ENCODE measurements at regions not wholly inside any gene's neighbourhood (a gene's known extent, or its start where the extent isn't known, plus 50 kb on each side); places are given as distances from the start of the nearest gene placed in this dataset.
"Not testable (repeated sequence)": the region's sequence is repeated elsewhere in the genome, so short reads cannot be mapped to it uniquely, and the experiment has no call there.

DNA sequence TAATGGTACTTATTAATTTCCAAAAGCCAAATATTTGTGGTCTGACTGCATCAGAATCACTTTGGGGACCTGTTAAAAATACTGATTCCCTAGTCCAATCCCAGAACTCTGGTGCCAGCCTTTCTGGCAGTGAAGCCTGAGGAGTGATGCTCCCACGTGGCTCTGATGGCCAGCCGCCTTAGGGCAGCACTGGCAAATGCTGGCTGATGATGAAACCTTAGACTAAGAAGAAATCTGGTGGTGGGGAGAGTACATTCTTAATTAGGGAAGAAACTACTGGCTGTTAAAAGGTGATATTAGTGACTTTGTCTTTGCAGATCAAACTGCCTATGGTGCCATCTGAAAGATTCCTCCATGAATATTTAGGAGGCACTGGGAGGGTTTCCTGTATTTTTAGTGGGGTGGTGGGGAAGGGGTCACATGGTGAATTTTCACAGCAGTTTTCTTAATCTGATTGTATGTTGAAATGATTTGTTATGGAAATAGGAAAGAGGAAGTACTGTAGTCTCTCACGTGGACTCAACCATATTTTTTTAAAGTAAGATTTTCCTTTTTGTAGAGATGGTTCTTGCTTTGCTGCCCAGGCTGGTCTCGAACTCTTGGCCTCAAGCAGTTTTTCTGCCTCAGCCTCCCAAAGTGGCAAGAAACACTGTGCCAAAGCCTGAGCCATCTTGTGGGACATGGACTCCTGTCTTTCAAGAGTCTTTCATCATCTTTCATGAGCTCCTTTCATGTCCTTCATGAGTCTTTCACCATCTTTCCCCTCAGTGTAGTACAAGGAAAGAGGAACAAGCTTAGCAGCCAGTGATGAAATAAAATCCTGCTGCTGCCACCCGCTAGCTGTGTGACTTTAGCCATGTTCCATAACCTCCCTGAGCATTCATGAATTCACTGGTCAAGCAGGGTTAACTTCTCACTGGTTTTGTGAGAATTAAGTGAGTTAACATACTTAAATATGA is 90.8 kb downstream of the ZNF330 start:
- H3K9me2 ChIP-seq (replicated peaks; ENCODE audit: insufficient read depth, low read length): no peaks in the 10 kb centered on the region
- no peaks in the 10 kb centered on the region for H3K4me1 ChIP-seq (ENCODE audit: low read length)
- no peak overlapping the region for H2AFZ ChIP-seq (ENCODE audit: low read length)
- no peak overlapping the region for H3K4me3 ChIP-seq (ENCODE audit: low read length)
- H3K4me2 ChIP-seq (ENCODE audit: low read depth, low read length, poor library complexity, severe bottlenecking): no peak overlapping the region
- DNase-seq: no peak
- no peaks in the 10 kb centered on the region for H4K20me1 ChIP-seq (ENCODE audit: insufficient read depth, low read depth, low read length)
- no peaks in the 10 kb centered on the region for H3K36me3 ChIP-seq (ENCODE audit: insufficient read depth, low read length)
- H3K79me2 ChIP-seq (ENCODE audit: low read length): no peaks in the 10 kb centered on the region
- H3K27ac ChIP-seq (ENCODE audit: low read length): no peak overlapping the region
- H3K9me3 ChIP-seq (ENCODE audit: low read length): no peaks in the 10 kb centered on the region
- H3K27me3 ChIP-seq (ENCODE audit: low read length): no peaks in the 10 kb centered on the region
- no peak overlapping the region for H3K9ac ChIP-seq (ENCODE audit: low read length)

DNA sequence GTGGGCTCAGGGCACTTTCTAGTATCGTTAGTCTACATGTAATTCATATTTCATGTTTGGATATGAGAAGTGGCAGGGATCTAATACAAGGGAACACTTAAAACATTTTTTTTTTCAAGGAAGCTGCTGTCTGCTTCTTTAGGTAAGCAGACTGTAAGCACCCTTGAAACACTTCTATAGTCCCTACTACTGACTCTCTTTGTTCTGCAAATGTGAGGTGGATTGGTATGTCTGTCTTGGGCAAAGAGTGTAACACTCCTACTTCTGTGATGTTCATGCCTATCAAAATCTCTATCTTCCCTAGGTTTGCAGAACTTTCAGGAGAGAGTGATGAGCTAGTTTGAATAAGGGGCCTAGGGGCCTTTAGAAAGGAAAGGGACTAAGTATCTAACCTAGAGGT is 93.9 kb downstream of the ZNF330 start:
- Histone ChIP-seq H3K4me1 (ENCODE audit: low read length) (no peaks in the 10 kb centered on the region), H3K9ac (ENCODE audit: low read length) (no peak overlapping the region), H3K4me2 (ENCODE audit: low read depth, low read length, poor library complexity, severe bottlenecking) (no peak overlapping the region), H3K9me3 (ENCODE audit: low read length) (no peaks in the 10 kb centered on the region), H3K4me3 (ENCODE audit: low read length) (no peak overlapping the region), H3K27ac (ENCODE audit: low read length) (no peak overlapping the region), H3K79me2 (ENCODE audit: low read length) (no peaks in the 10 kb centered on the region), H2AFZ (ENCODE audit: low read length) (no peak overlapping the region), H3K27me3 (ENCODE audit: low read length) (no peaks in the 10 kb centered on the region), H4K20me1 (ENCODE audit: insufficient read depth, low read depth, low read length) (no peaks in the 10 kb centered on the region), H3K36me3 (ENCODE audit: insufficient read depth, low read length) (no peaks in the 10 kb centered on the region), H3K9me2 (replicated peaks; ENCODE audit: insufficient read depth, low read length) (no peaks in the 10 kb centered on the region)
- DNase-seq: no peak

DNA sequence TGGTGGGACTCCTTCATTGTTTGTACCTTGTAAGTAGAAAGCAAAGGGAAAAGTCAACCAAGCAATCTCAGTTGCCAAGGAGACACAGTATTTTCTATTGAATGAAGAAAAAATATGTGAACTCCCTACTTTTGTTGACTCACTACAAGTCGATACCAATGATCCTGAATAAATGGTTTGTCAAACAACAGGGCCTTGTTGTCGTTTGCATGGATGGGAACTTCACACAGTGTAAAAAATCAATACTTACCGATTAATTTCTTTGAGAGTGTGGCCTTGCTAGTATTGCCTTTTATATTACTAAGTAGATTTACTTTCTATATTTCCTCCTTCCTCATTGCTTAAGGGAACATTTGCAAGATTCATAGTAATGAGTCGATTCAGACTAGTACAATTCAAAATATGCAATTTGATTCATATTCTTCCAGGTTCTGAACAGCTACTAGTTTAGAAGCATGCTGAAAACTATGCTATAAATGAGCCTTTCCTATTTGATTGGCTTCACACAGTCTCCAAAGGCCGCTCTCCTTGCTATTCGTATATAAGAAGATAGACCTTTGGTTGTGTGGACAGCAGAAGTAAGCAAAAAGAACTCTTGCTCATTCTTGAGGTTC is 108.0 kb downstream of the ZNF330 start:
- H3K79me2 ChIP-seq (ENCODE audit: low read length): no peaks in the 10 kb centered on the region
- H4K20me1 ChIP-seq (ENCODE audit: insufficient read depth, low read depth, low read length): no peaks in the 10 kb centered on the region
- H3K9ac ChIP-seq (ENCODE audit: low read length): no peak overlapping the region
- no peaks in the 10 kb centered on the region for H3K4me1 ChIP-seq (ENCODE audit: low read length)
- no peak overlapping the region for H3K4me3 ChIP-seq (ENCODE audit: low read length)
- no peak overlapping the region for H2AFZ ChIP-seq (ENCODE audit: low read length)
- no peaks in the 10 kb centered on the region for H3K9me2 ChIP-seq (replicated peaks; ENCODE audit: insufficient read depth, low read length)
- H3K36me3 ChIP-seq (ENCODE audit: insufficient read depth, low read length): no peaks in the 10 kb centered on the region
- H3K9me3 ChIP-seq (ENCODE audit: low read length): no peaks in the 10 kb centered on the region
- H3K4me2 ChIP-seq (ENCODE audit: low read depth, low read length, poor library complexity, severe bottlenecking): no peak overlapping the region
- no peak for DNase-seq
- H3K27me3 ChIP-seq (ENCODE audit: low read length): no peaks in the 10 kb centered on the region
- H3K27ac ChIP-seq (ENCODE audit: low read length): no peak overlapping the region

DNA sequence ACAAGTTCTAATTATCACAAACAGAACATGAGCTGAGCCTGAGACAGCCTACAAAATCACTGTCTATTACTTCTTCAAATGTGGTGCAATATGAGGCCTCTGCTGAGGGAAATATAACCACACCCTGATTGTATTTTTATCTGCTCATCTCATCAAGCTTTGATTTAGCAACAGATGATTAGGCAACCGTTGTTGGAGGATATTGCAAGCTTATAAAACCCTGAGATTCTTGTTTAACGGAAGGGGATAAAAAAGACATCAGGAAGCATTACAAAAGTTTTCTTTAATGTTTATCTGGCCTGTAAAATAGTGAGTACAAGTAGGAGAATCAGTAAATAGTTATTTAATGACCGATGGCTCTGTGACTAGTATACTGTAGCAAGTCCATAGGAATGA is 108.5 kb downstream of the ZNF330 start:
- Histone ChIP-seq H2AFZ (ENCODE audit: low read length) (no peak overlapping the region), H3K27ac (ENCODE audit: low read length) (no peak overlapping the region), H3K9me3 (ENCODE audit: low read length) (no peaks in the 10 kb centered on the region), H3K4me1 (ENCODE audit: low read length) (no peaks in the 10 kb centered on the region), H3K79me2 (ENCODE audit: low read length) (no peaks in the 10 kb centered on the region), H4K20me1 (ENCODE audit: insufficient read depth, low read depth, low read length) (no peaks in the 10 kb centered on the region), H3K4me2 (ENCODE audit: low read depth, low read length, poor library complexity, severe bottlenecking) (no peak overlapping the region), H3K9ac (ENCODE audit: low read length) (no peak overlapping the region), H3K27me3 (ENCODE audit: low read length) (no peaks in the 10 kb centered on the region), H3K9me2 (replicated peaks; ENCODE audit: insufficient read depth, low read length) (no peaks in the 10 kb centered on the region), H3K36me3 (ENCODE audit: insufficient read depth, low read length) (no peaks in the 10 kb centered on the region), H3K4me3 (ENCODE audit: low read length) (no peak overlapping the region)
- DNase-seq: no peak

DNA sequence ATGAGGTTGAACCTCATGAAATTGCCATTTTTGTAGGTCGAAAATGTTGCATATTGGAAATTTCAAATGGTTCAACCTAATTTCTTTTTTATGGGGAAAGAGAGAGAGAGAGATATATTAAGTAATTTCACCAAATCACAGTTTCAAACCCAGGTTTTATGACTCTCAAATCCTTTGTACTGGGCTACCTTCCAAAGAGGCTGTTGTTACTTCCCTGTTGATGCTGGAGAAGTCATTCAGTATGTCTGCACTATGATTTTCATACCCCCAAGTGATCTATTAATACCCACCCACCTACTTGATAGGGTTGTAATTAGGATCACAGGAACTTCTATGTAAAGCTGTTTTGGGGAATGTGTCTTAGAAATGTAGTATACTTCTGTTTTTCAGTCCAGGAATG is 109.9 kb downstream of the ZNF330 start:
- H3K4me2 ChIP-seq (ENCODE audit: low read depth, low read length, poor library complexity, severe bottlenecking): no peak overlapping the region
- no peak overlapping the region for H3K4me3 ChIP-seq (ENCODE audit: low read length)
- no peaks in the 10 kb centered on the region for H3K79me2 ChIP-seq (ENCODE audit: low read length)
- H3K27me3 ChIP-seq (ENCODE audit: low read length): no peaks in the 10 kb centered on the region
- H3K36me3 ChIP-seq (ENCODE audit: insufficient read depth, low read length): no peaks in the 10 kb centered on the region
- no peak overlapping the region for H2AFZ ChIP-seq (ENCODE audit: low read length)
- H3K27ac ChIP-seq (ENCODE audit: low read length): no peak overlapping the region
- H4K20me1 ChIP-seq (ENCODE audit: insufficient read depth, low read depth, low read length): no peaks in the 10 kb centered on the region
- no peaks in the 10 kb centered on the region for H3K9me2 ChIP-seq (replicated peaks; ENCODE audit: insufficient read depth, low read length)
- H3K9ac ChIP-seq (ENCODE audit: low read length): no peak overlapping the region
- H3K9me3 ChIP-seq (ENCODE audit: low read length): no peaks in the 10 kb centered on the region
- no peak for DNase-seq
- H3K4me1 ChIP-seq (ENCODE audit: low read length): no peaks in the 10 kb centered on the region

DNA sequence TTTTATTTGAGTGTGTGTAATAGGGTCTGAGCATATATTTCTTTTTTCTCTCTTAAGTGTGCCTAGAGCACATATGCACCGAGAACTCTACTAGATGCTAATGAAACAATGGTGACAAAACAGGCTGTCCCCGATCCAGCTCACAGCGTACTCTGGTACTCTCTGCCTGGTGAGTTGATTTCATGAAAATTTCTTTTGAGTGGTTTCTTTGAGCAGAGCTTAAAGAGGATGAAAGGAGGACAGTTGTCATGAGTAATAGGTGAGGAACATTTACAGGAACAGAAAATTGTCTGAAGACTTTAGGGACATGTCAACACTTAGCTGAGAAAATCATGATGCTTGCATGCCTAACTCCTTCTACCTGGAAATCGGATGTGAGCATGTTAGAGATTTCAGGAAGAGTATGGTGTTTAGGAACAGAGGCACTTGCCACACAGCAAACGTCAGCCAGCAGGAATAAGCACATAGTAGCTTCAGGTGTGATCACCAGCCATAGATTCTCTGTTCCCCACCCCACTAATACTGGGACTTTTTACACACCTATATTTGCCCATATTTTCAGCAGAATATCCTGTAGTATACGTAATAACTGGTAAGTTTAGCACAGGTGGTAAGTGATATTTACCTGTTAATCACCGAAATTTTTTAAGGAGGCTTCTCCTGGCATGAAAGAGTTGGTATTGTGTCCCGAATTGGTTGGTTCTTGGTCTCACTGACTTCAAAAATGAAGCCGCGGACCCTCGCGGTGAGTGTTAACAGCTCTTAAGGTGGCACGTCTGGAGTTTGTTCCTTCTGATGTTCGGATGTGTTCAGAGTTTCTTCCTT is 111.1 kb downstream of the ZNF330 start:
- H3K36me3 ChIP-seq (ENCODE audit: insufficient read depth, low read length): no peaks in the 10 kb centered on the region
- H3K79me2 ChIP-seq (ENCODE audit: low read length): no peaks in the 10 kb centered on the region
- H3K9ac ChIP-seq (ENCODE audit: low read length): no peak overlapping the region

DNA sequence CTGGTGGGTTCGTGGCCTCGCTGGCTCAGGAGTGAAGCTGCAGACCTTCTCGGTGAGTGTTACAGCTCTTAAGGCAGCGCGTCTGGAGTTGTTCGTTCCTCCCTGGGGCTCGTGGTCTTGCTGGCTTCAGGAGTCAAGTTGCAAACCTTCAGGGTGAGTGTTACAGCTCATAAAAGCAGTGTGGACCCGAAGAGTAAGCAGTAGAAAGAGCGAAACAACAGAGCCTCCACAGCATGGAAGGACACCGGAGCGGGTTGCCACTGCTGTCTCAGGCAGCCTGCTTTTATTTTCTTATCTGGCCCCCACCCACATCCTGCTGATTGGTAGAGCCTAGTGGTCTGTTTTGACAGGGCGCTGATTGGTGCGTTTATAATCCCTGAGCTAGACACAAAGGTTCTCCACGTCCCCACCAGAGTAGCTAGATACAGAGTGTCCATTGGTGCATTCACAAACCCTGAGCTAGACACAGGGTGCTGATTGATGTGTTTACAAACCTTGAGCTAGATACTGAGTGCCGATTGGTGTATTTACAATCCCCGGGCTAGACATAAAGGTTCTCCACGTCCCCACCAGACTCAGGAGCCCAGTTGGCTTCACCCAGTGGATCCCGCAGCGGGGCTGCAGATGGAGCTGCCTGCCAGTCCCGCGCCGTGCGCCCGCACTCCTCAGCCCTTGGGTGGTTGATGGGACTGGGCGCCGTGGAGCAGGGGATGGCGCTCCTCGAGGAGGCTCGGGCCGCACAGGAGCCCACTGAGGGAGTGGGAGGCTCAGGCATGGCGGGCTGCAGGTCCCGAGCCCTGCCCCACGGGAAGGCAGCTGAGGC is 111.9 kb downstream of the ZNF330 start:
- DNase-seq; H3K27ac ChIP-seq (ENCODE audit: low read length); H3K4me1 ChIP-seq (ENCODE audit: low read length); H3K79me2 ChIP-seq (ENCODE audit: low read length); H3K9me3 ChIP-seq (ENCODE audit: low read length); H2AFZ ChIP-seq (ENCODE audit: low read length); H3K4me3 ChIP-seq (ENCODE audit: low read length); H3K36me3 ChIP-seq (ENCODE audit: insufficient read depth, low read length); H3K27me3 ChIP-seq (ENCODE audit: low read length); H3K9ac ChIP-seq (ENCODE audit: low read length); H3K4me2 ChIP-seq (ENCODE audit: low read depth, low read length, poor library complexity, severe bottlenecking); H3K9me2 ChIP-seq (replicated peaks; ENCODE audit: insufficient read depth, low read length); H4K20me1 ChIP-seq (ENCODE audit: insufficient read depth, low read depth, low read length): not testable (repeated sequence)

More for the DNA sequence above, 111.1 kb downstream of the ZNF330 start:
- Histone ChIP-seq H4K20me1 (ENCODE audit: insufficient read depth, low read depth, low read length) (no peaks in the 10 kb centered on the region), H3K9me2 (replicated peaks; ENCODE audit: insufficient read depth, low read length) (no peaks in the 10 kb centered on the region), H3K4me3 (ENCODE audit: low read length) (no peak overlapping the region), H3K27me3 (ENCODE audit: low read length) (no peaks in the 10 kb centered on the region), H3K4me2 (ENCODE audit: low read depth, low read length, poor library complexity, severe bottlenecking) (no peak overlapping the region), H3K4me1 (ENCODE audit: low read length) (no peaks in the 10 kb centered on the region), H3K9me3 (ENCODE audit: low read length) (no peaks in the 10 kb centered on the region), H2AFZ (ENCODE audit: low read length) (no peak overlapping the region), H3K27ac (ENCODE audit: low read length) (no peak overlapping the region)
- no peak for DNase-seq
